Transverse colon (tissue), 4 donors: ENCODE measurements at regions not wholly inside any gene's neighbourhood (a gene's known extent, or its start where the extent isn't known, plus 50 kb on each side); places are given as distances from the start of the nearest gene placed in this dataset.

ENCODE experiments used
- EP300 ChIP-seq: sonication (generic); formaldehyde crosslinking; IDR thresholded peaks from one replicate; pipeline ENCODE4 v1.6.1; 2017; ENCODE audit warnings: antibody characterized with exemption, low read depth
- POLR2A ChIP-seq: fragments of 450-650 bp; IDR thresholded peaks from one replicate; pipeline ENCODE4 v1.6.1; 2016; ENCODE audit warnings: antibody characterized with exemption, mild to moderate bottlenecking, moderate library complexity
- POLR2AphosphoS5 ChIP-seq, 3 donors: sonication (generic); formaldehyde crosslinking; IDR thresholded peaks; one replicate each; pipeline ENCODE4 v1.6.1; 2016; ENCODE audit warnings: antibody characterized with exemption in 3 of 3
- TF ChIP-seq, protein P1 (sequence below), 5 experiments: fragments of 200-600 bp in 3 of 5; fragments of 450-650 bp in 2 of 5; sonication (generic) in 3 of 5; IDR thresholded peaks; 1 replicate in 2 of 5; 2 replicates in 3 of 5; pipeline ENCODE4 v1.5.1; 2016 to 2017; ENCODE audit warnings: antibody characterized with exemption in 5 of 5, inconsistent platforms in 3 of 5, mild to moderate bottlenecking in 2 of 5, moderate library complexity in 1 of 5

DNA sequence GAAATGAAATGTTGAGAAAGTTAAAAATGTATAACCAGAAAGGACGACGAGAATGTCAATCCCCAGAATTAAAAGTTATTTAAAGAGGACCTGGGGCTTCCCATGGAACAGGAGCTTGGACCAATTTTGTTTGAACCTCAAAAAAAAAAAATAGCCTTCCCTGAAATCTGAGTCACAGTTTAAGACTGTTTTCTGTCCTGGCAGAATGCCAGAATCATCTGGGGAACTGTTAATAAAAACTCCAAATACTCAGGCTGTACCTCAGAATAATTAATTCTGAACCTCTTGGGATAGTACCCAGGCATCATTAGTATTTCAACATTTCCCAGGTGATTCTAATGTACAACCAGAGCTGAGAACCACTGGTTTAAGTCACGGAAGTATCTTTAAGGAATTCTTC is 102.2 kb upstream of the SLCO6A1 start:
- TF ChIP-seq EP300 (no peak), POLR2AphosphoS5 (IDR thresholded peaks at IDR 0.05) (no peak), POLR2A (no peak)
- TF ChIP-seq, protein P1, sequence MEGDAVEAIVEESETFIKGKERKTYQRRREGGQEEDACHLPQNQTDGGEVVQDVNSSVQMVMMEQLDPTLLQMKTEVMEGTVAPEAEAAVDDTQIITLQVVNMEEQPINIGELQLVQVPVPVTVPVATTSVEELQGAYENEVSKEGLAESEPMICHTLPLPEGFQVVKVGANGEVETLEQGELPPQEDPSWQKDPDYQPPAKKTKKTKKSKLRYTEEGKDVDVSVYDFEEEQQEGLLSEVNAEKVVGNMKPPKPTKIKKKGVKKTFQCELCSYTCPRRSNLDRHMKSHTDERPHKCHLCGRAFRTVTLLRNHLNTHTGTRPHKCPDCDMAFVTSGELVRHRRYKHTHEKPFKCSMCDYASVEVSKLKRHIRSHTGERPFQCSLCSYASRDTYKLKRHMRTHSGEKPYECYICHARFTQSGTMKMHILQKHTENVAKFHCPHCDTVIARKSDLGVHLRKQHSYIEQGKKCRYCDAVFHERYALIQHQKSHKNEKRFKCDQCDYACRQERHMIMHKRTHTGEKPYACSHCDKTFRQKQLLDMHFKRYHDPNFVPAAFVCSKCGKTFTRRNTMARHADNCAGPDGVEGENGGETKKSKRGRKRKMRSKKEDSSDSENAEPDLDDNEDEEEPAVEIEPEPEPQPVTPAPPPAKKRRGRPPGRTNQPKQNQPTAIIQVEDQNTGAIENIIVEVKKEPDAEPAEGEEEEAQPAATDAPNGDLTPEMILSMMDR (IDR thresholded peaks at IDR 0.05) = no peak
